T-helper 2 cell treated with Interferon-gamma antibody and Interleukin-4, amounts not matched to agents 5 μg/mL and 100 μg/mL, for 36 hours (primary cell): ENCODE measurements at regions not wholly inside any gene's neighbourhood (a gene's known extent, or its start where the extent isn't known, plus 50 kb on each side); places are given as distances from the start of the nearest gene placed in this dataset.
A peak's percentile ranks its signal among the peaks of the same experiment; 100 is the strongest.
"Not testable (repeated sequence)": the region's sequence is repeated elsewhere in the genome, so short reads cannot be mapped to it uniquely, and the experiment has no call there.

ENCODE experiments used
- DNase-seq: peaks from one replicate; pipeline ENCODE4 v3.0.0; 2021; ENCODE audit warnings: low spot score
- H3K27ac Mint-ChIP-seq: one replicate; pipeline ENCODE4 v1.8.0; 2021; ENCODE audit warnings: mild to moderate bottlenecking, mixed read lengths
- H3K27me3 Mint-ChIP-seq: one replicate; pipeline ENCODE4 v1.8.0; 2021; ENCODE audit warnings: low read depth, mixed read lengths
- H3K36me3 Mint-ChIP-seq: one replicate; pipeline ENCODE4 v1.8.0; 2021; ENCODE audit warnings: low read depth, mixed read lengths
- H3K4me1 Mint-ChIP-seq: one replicate; pipeline ENCODE4 v1.8.0; 2021; ENCODE audit warnings: low read depth, mixed read lengths
- H3K4me3 Mint-ChIP-seq: one replicate; pipeline ENCODE4 v1.8.0; 2022; ENCODE audit warnings: mild to moderate bottlenecking, moderate library complexity, mixed read lengths
- H3K9me3 Mint-ChIP-seq: one replicate; pipeline ENCODE4 v1.8.0; 2021; ENCODE audit warnings: mixed read lengths

- H3K27ac Mint-ChIP-seq = no peak overlapping the region
- H3K4me3 Mint-ChIP-seq = no peak overlapping the region
- no peaks in the 10 kb centered on the region for H3K36me3 Mint-ChIP-seq
- no peaks in the 10 kb centered on the region for H3K4me1 Mint-ChIP-seq
- no peaks in the 10 kb centered on the region for H3K27me3 Mint-ChIP-seq
- DNase-seq = no peak
- no peaks in the 10 kb centered on the region for H3K9me3 Mint-ChIP-seq
Observed at GRCh38 chr5:82894716-82895115, 182.5 kb downstream of the TMEM167A start.

GRCh38 chr5:82889088-82889487, 188.1 kb downstream of the TMEM167A start:
- Mint-ChIP-seq H3K27me3 (no peaks in the 10 kb centered on the region), H3K9me3 (no peaks in the 10 kb centered on the region), H3K4me3 (no peak overlapping the region), H3K4me1 (peaks cover 6% of the 10 kb centered on the region), H3K27ac (no peak overlapping the region), H3K36me3 (no peaks in the 10 kb centered on the region)
- DNase-seq = no peak

GRCh38 chr5:82886911-82887310, 190.3 kb downstream of the TMEM167A start:
- H3K27ac Mint-ChIP-seq = no peak overlapping the region
- peaks cover 7% of the 10 kb centered on the region for H3K4me1 Mint-ChIP-seq
- H3K36me3 Mint-ChIP-seq = no peaks in the 10 kb centered on the region
- H3K4me3 Mint-ChIP-seq = no peak overlapping the region
- no peak for DNase-seq
- no peaks in the 10 kb centered on the region for H3K27me3 Mint-ChIP-seq
- no peaks in the 10 kb centered on the region for H3K9me3 Mint-ChIP-seq

GRCh38 chr5:82885627-82886389, 191.4 kb downstream of the TMEM167A start:
- H3K27ac Mint-ChIP-seq = no peak overlapping the region
- DNase-seq = no peak
- peaks cover 13% of the 10 kb centered on the region for H3K4me1 Mint-ChIP-seq
- no peak overlapping the region for H3K4me3 Mint-ChIP-seq
- H3K9me3 Mint-ChIP-seq = no peaks in the 10 kb centered on the region
- H3K36me3 Mint-ChIP-seq = no peaks in the 10 kb centered on the region
- H3K27me3 Mint-ChIP-seq = no peaks in the 10 kb centered on the region

- DNase-seq = no peak
Observed at GRCh38 chr5:82884821-82885471, 192.2 kb downstream of the TMEM167A start.

GRCh38 chr5:82882316-82882715, 194.9 kb downstream of the TMEM167A start:
- Mint-ChIP-seq H3K9me3 (peaks cover 23% of the 10 kb centered on the region), H3K27me3 (no peaks in the 10 kb centered on the region), H3K27ac (no peak overlapping the region), H3K4me3 (no peak overlapping the region), H3K36me3 (peaks cover 1% of the 10 kb centered on the region), H3K4me1 (peaks cover 13% of the 10 kb centered on the region)
- no peak for DNase-seq

More at GRCh38 chr5:82884821-82885471, 192.2 kb downstream of the TMEM167A start:
- Mint-ChIP-seq H3K36me3 (peaks cover 1% of the 10 kb centered on the region), H3K4me3 (no peak overlapping the region), H3K4me1 (peaks cover 13% of the 10 kb centered on the region), H3K9me3 (peaks cover 6% of the 10 kb centered on the region), H3K27me3 (no peaks in the 10 kb centered on the region), H3K27ac (no peak overlapping the region)

GRCh38 chr5:82881571-82882174, 195.5 kb downstream of the TMEM167A start:
- H3K4me3 Mint-ChIP-seq = peak overlapping the region; percentile 3
- peak overlapping the region; percentile 1 for H3K27ac Mint-ChIP-seq
- H3K27me3 Mint-ChIP-seq = no peaks in the 10 kb centered on the region
- peaks cover 1% of the 10 kb centered on the region for H3K36me3 Mint-ChIP-seq
- no peak for DNase-seq
- H3K4me1 Mint-ChIP-seq = peaks cover 13% of the 10 kb centered on the region
- H3K9me3 Mint-ChIP-seq = peaks cover 23% of the 10 kb centered on the region

- Mint-ChIP-seq H3K27me3 (no peaks in the 10 kb centered on the region), H3K36me3 (peaks cover 1% of the 10 kb centered on the region), H3K4me1 (peaks cover 7% of the 10 kb centered on the region), H3K27ac (no peak overlapping the region), H3K9me3 (peaks cover 23% of the 10 kb centered on the region), H3K4me3 (no peak overlapping the region)
- DNase-seq = no peak
Observed at GRCh38 chr5:82879089-82879488, 198.1 kb downstream of the TMEM167A start.

GRCh38 chr5:82873452-82873851, 203.7 kb downstream of the TMEM167A start:
- Mint-ChIP-seq H3K27ac (no peak overlapping the region), H3K9me3 (peaks cover 5% of the 10 kb centered on the region), H3K27me3 (no peaks in the 10 kb centered on the region), H3K4me3 (no peak overlapping the region), H3K4me1 (no peaks in the 10 kb centered on the region), H3K36me3 (no peaks in the 10 kb centered on the region)
- no peak for DNase-seq

GRCh38 chr5:82872321-82873288, 204.6 kb downstream of the TMEM167A start:
- not testable (repeated sequence) for H3K36me3 Mint-ChIP-seq, H3K27me3 Mint-ChIP-seq, H3K27ac Mint-ChIP-seq, H3K4me3 Mint-ChIP-seq, H3K9me3 Mint-ChIP-seq, DNase-seq, H3K4me1 Mint-ChIP-seq

GRCh38 chr5:82865625-82866024, 211.6 kb downstream of the TMEM167A start:
- no peak overlapping the region for H3K27ac Mint-ChIP-seq
- no peak for DNase-seq
- no peak overlapping the region for H3K4me3 Mint-ChIP-seq
- H3K4me1 Mint-ChIP-seq = no peaks in the 10 kb centered on the region
- no peaks in the 10 kb centered on the region for H3K36me3 Mint-ChIP-seq
- H3K27me3 Mint-ChIP-seq = peaks cover 2% of the 10 kb centered on the region
- H3K9me3 Mint-ChIP-seq = no peaks in the 10 kb centered on the region

GRCh38 chr5:82863266-82863665, 213.9 kb downstream of the TMEM167A start:
- no peak overlapping the region for H3K4me3 Mint-ChIP-seq
- no peaks in the 10 kb centered on the region for H3K36me3 Mint-ChIP-seq
- DNase-seq = no peak
- peaks cover 2% of the 10 kb centered on the region for H3K27me3 Mint-ChIP-seq
- no peak overlapping the region for H3K27ac Mint-ChIP-seq
- no peaks in the 10 kb centered on the region for H3K9me3 Mint-ChIP-seq
- H3K4me1 Mint-ChIP-seq = no peaks in the 10 kb centered on the region

GRCh38 chr5:82862711-82863110, 214.5 kb downstream of the TMEM167A start:
- Mint-ChIP-seq H3K9me3 (no peaks in the 10 kb centered on the region), H3K4me3 (no peak overlapping the region), H3K27me3 (peaks cover 2% of the 10 kb centered on the region), H3K4me1 (no peaks in the 10 kb centered on the region), H3K27ac (no peak overlapping the region), H3K36me3 (no peaks in the 10 kb centered on the region)
- DNase-seq = no peak
